ENCODE measurements at regions not wholly inside any gene's neighbourhood (a gene's known extent, or its start where the extent isn't known, plus 50 kb on each side); places are given as distances from the start of the nearest gene placed in this dataset.
"Not testable (repeated sequence)": the region's sequence is repeated elsewhere in the genome, so short reads cannot be mapped to it uniquely, and the experiment has no call there.

DNA sequence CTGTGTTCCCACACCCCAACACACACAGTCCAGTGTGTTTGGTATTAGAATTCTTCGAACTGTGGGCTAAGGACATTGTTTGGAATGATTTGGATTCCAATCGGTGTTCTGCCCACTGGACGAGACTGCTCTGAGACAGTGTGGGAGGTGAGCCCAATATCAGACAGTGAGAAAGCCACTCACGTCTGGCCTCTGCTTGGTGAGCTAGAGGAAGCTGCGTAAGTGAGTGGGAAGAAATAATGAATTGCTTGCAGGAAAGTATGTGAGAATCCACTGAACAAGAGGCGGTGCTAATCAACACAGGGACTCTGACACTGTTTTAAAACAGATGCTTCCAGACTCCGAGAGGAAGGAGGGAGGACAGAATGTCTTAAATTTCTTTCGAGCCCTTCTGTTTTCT is 675.0 kb upstream of the ANKRD30A start:
- DNase-seq (ENCODE audit: low spot score), result no peak

- DNase-seq (ENCODE audit: low spot score), result no peak
Measured at GRCh38 chr10:36448760-36449691, 676.4 kb upstream of the ANKRD30A start.

GRCh38 chr10:36446881-36447280 is 678.5 kb upstream of the ANKRD30A start:
- no peak for DNase-seq (ENCODE audit: low spot score)

DNA sequence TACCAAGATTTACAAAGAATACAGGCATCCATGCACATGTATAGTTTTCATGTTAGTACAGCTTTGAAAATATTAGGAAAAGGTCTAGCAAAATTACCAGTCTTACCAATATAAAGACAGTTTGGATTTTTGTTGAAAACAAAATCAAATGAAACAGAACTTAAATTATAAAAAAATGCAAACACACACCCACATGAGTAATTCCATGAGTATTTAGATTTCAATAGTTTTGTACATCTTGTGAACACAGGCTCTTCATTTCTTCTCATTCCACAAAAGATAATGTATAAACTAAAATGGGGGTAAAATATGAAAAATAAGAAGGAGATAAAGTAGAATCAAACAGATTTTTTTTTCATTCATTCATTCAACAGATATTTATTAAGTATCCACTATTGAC is 682.2 kb upstream of the ANKRD30A start:
- no peak for DNase-seq (ENCODE audit: low spot score)

- no peak for DNase-seq (ENCODE audit: low spot score)
Measured at GRCh38 chr10:36441557-36441956, 683.8 kb upstream of the ANKRD30A start.

GRCh38 chr10:36440539-36440938 is 684.9 kb upstream of the ANKRD30A start:
- DNase-seq (ENCODE audit: low spot score), result no peak

- DNase-seq (ENCODE audit: low spot score), result no peak
Measured at GRCh38 chr10:36437367-36437766, 688.0 kb upstream of the ANKRD30A start.

DNA sequence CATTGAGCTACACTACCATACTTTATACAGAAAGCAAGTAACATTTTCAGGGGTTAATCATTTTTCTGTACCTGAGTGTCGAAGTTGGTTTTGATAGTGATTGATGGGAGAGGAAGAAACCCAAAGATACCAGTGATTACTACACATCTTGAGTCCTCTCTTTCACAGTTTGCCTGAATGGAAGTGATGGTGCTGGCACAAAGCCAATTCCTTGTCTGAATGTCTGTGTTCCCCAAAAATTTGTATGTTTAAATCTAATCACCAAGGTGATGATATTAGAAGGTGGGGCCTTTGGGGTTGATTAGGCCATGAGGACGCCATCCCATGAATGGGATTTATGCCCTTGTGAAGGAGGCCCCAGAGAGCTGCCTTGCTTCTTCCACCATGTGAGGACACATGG is 696.9 kb upstream of the ANKRD30A start:
- DNase-seq (ENCODE audit: low spot score), result no peak

DNA sequence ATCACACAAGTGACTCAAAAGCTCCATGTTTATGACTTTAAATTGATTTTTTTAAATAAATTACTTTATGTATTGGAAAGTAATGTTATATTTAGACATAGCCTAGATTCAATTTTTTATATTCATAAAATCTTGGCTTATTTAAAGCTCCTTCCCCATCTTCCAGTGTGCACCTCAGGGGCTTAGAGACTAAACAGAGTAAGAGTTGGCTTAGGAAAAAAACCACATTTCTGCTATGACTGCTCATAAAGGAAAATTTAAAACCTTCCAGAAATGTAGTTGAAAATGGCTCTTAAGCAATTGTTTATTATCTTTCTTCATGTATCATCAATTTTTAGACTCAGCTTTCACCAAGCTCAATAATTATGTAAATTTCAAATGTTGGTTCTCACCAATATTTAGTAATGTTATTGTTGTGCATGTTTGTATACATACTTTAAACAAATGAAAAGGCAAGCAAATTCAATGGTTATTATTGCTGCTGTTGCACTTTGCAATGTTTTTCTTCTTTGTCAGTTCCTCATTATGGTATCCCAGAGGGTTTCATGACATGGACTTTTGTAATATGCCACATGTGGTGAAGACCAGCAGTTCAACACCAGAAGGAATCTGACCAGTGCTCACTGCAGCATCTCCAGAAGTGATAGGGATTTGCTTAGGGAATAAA is 700.1 kb upstream of the ANKRD30A start:
- DNase-seq (ENCODE audit: low spot score), result no peak

GRCh38 chr10:36424502-36424901 is 700.9 kb upstream of the ANKRD30A start:
- no peak for DNase-seq (ENCODE audit: low spot score)

GRCh38 chr10:36423821-36424248 is 701.6 kb upstream of the ANKRD30A start:
- no peak for DNase-seq (ENCODE audit: low spot score)

- no peak for DNase-seq (ENCODE audit: low spot score)
Measured at GRCh38 chr10:36421992-36422391, 703.4 kb upstream of the ANKRD30A start.

- DNase-seq (ENCODE audit: low spot score), result no peak
Measured at GRCh38 chr10:36416513-36416912, 708.9 kb upstream of the ANKRD30A start.

- DNase-seq (ENCODE audit: low spot score), result no peak
Measured at GRCh38 chr10:36412942-36413341, 712.5 kb upstream of the ANKRD30A start.

GRCh38 chr10:36400238-36400637 is 725.2 kb upstream of the ANKRD30A start:
- DNase-seq (ENCODE audit: low spot score), result not testable (repeated sequence)

GRCh38 chr10:36393801-36394200 is 731.6 kb upstream of the ANKRD30A start:
- DNase-seq (ENCODE audit: low spot score), result no peak

DNA sequence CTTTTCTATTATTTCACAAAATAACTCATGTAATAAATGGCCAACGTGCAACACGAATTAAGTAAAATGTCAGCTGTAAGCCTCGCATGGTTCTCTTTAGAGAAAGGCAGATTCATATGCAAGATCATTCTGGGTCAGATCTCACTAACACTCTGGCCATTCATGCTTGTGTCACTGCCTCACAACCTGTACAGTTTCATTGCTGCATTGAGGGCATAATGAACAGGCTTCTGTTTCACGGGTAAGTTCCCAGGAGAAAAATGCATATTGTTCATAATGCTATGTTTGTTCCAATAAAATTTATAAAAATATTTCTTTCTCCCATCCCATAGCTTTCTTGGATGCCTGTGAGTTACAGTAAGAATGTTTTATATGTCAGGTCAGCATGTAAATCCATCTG is 734.0 kb upstream of the ANKRD30A start:
- no peak for DNase-seq (ENCODE audit: low spot score)

- no peak for DNase-seq (ENCODE audit: low spot score)
Measured at GRCh38 chr10:36390221-36390620, 735.2 kb upstream of the ANKRD30A start.

DNA sequence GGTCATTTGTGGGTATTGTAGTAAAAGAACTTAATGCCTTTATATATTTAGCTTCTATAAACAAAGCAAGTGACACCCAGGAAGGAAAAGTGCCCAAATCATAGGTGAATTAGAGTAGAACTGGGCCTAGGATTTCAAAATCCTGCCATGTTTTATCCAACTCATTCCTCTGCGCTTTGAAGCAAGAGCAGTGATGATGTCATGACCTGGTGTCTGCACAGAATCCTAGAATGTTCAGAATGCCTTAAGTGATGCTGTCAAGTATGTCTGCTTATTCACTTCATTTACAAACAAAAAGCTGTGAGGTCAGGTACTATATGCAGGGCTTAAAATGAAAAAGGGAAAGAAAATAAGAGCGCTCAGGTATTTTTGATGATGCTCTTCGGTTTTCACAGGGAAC is 737.2 kb upstream of the ANKRD30A start:
- DNase-seq (ENCODE audit: low spot score), result no peak

GRCh38 chr10:36385693-36386092 is 739.7 kb upstream of the ANKRD30A start:
- no peak for DNase-seq (ENCODE audit: low spot score)

GRCh38 chr10:36383349-36383748 is 741.3 kb upstream of the FZD8 start:
- DNase-seq (ENCODE audit: low spot score), result no peak

GRCh38 chr10:36381748-36382147 is 739.7 kb upstream of the FZD8 start:
- no peak for DNase-seq (ENCODE audit: low spot score)

GRCh38 chr10:36380538-36380937 is 738.4 kb upstream of the FZD8 start:
- DNase-seq (ENCODE audit: low spot score), result no peak
